SKM-1 (cell line): ENCODE measurements at regions not wholly inside any gene's neighbourhood (a gene's known extent, or its start where the extent isn't known, plus 50 kb on each side); places are given as distances from the start of the nearest gene placed in this dataset.
"Not testable (repeated sequence)": the region's sequence is repeated elsewhere in the genome, so short reads cannot be mapped to it uniquely, and the experiment has no call there.

Source experiments
- DNase-seq: peaks from one replicate; lab custom pipeline; 2025; ENCODE audit not compliant: unreplicated experiment; lab: John Stamatoyannopoulos, UW

GRCh38 chr4:160009656-160010493 is 907.0 kb downstream of the RAPGEF2 start:
- no peak for DNase-seq

GRCh38 chr4:160019936-160020335 is 917.1 kb downstream of the RAPGEF2 start:
- no peak for DNase-seq

GRCh38 chr4:160020804-160021203 is 917.9 kb downstream of the RAPGEF2 start:
- DNase-seq: no peak

- DNase-seq: no peak
Measured at GRCh38 chr4:160021870-160022269, 919.0 kb downstream of the RAPGEF2 start.

- no peak for DNase-seq
Measured at GRCh38 chr4:160026721-160027120, 923.8 kb downstream of the RAPGEF2 start.

- no peak for DNase-seq
Measured at GRCh38 chr4:160034501-160034900, 931.6 kb downstream of the RAPGEF2 start.

- no peak for DNase-seq
Measured at GRCh38 chr4:160038615-160039014, 935.7 kb downstream of the RAPGEF2 start.

GRCh38 chr4:160044693-160045092 is 941.8 kb downstream of the RAPGEF2 start:
- no peak for DNase-seq

GRCh38 chr4:160082432-160083207 is 979.7 kb downstream of the RAPGEF2 start:
- no peak for DNase-seq

GRCh38 chr4:160091631-160092030 is 988.8 kb downstream of the RAPGEF2 start:
- DNase-seq: no peak

- DNase-seq: no peak
Measured at GRCh38 chr4:160100316-160100715, 997.4 kb downstream of the RAPGEF2 start.

- DNase-seq: no peak
Measured at GRCh38 chr4:160110891-160111290, 1008.0 kb downstream of the RAPGEF2 start.

- no peak for DNase-seq
Measured at GRCh38 chr4:160117686-160118085, 1014.8 kb downstream of the RAPGEF2 start.

GRCh38 chr4:160125576-160126287 is 1022.9 kb downstream of the RAPGEF2 start:
- DNase-seq: not testable (repeated sequence)

GRCh38 chr4:160127211-160127610 is 1024.3 kb downstream of the RAPGEF2 start:
- DNase-seq: no peak

GRCh38 chr4:160129439-160129838 is 1026.6 kb downstream of the RAPGEF2 start:
- DNase-seq: no peak

- DNase-seq: no peak
Measured at GRCh38 chr4:160136021-160136420, 1033.1 kb downstream of the RAPGEF2 start.

- no peak for DNase-seq
Measured at GRCh38 chr4:160141206-160141605, 1038.3 kb downstream of the RAPGEF2 start.

- DNase-seq: no peak
Measured at GRCh38 chr4:160142579-160142978, 1039.7 kb downstream of the RAPGEF2 start.

GRCh38 chr4:160143574-160143973 is 1040.7 kb downstream of the RAPGEF2 start:
- DNase-seq: no peak

- no peak for DNase-seq
Measured at GRCh38 chr4:160159457-160159856, 1056.6 kb downstream of the RAPGEF2 start.

- DNase-seq: no peak
Measured at GRCh38 chr4:160161026-160161425, 1058.1 kb downstream of the RAPGEF2 start.
